Endothelial cell of hepatic sinusoid (primary cell): ENCODE measurements at regions not wholly inside any gene's neighbourhood (a gene's known extent, or its start where the extent isn't known, plus 50 kb on each side); places are given as distances from the start of the nearest gene placed in this dataset.

Experiments
- in situ Hi-C: cut with HindIII; loops from 2 replicates; pipeline ENCODE4 v1.10.0; 2017; ENCODE audit warnings: low sequenced_read_pairs

DNA sequence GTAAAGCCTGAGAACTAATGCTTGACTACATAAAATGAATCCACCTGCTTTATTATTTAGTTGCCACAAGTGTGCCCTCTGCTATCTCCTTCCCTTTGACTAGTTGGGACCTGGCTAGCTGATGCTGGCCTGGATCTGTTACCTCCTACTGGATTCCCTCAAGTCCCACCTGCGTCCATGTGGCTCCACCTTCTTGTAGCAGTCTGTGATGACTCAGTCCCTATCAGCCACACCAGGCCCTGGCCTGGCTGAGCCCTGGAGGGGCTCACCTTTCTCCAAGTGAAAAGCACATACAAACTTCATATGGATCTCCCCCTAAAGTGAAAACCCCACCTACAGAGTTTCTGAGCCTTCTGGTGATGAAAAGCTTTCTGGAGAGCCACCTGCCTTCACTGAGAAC, 611.4 kb downstream of the SEMA5A start:
- in situ Hi-C loops, result no loop called here

- in situ Hi-C loops, result loop anchor here (5.0 kb wide), 1 partner anchor 94 kb away; no protein-coding TSS in a partner anchor
Observed at GRCh38 chr5:8940934-8941333, 604.9 kb downstream of the SEMA5A start.

DNA sequence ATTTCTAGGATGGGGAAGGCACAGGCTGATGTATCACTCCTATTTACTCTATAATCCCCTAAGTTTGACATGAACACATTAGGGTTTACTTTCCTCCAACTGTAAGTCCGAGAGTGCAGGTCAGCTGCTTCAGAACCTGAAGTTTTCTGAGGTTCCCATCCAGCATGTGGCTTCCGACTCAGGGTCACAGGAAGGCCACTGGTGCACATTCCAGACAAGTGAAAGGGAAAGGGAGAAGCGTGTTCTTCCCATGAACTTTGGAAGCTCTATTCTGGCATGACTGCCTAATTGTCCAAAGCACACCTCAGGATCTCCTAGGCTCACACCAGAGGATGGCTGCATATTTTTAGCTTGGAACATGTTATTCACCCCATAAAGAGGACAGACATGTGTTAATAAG, 602.6 kb downstream of the SEMA5A start:
- in situ Hi-C loops, result loop anchor here (5.0 kb wide), 1 partner anchor 96 kb away; no protein-coding TSS in a partner anchor

DNA sequence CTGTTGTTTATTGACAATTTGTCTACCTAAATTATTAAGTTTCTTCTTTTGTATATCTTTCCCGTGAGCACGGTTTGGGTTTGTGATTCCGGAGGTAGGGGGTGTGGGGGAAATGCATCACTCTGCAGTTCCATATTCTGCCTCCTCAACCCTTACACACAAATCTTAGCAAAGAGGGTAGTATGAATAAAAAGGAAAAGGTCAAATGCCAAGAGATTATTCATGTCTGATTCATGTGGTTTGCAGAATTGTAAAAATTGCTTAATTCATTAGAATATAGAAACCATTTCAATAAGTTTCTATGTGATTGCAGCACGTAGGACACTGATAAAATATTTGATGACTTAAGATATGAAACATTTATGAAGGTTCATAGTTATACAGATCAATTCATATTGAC, 601.9 kb downstream of the SEMA5A start:
- in situ Hi-C loops, result loop anchor here (5.0 kb wide), 1 partner anchor 97 kb away; no protein-coding TSS in a partner anchor

- in situ Hi-C loops, result no loop called here
Observed at GRCh38 chr5:8945972-8946371, 599.9 kb downstream of the SEMA5A start.

GRCh38 chr5:8949908-8950307, 596.0 kb downstream of the SEMA5A start:
- in situ Hi-C loops, result no loop called here

DNA sequence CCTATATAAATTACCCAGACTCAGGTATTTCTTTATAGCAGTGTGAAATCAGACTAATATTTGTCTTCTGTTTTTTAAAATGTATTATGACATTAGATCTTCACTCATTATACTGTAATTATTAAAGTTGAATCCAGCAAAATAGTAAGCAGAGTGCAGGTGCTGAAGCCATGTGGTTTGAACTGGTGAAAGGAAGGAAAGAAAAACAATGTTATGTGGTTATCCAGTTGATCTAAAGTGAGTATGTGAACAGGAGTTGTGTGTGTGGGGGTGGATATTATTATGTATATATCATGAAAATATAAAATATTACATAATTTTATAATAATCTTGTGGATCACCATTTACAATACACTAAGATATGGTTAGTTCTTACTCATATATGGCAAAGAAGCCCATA, 593.7 kb downstream of the SEMA5A start:
- in situ Hi-C loops, result no loop called here

GRCh38 chr5:8953016-8953415, 592.9 kb downstream of the SEMA5A start:
- in situ Hi-C loops, result no loop called here

DNA sequence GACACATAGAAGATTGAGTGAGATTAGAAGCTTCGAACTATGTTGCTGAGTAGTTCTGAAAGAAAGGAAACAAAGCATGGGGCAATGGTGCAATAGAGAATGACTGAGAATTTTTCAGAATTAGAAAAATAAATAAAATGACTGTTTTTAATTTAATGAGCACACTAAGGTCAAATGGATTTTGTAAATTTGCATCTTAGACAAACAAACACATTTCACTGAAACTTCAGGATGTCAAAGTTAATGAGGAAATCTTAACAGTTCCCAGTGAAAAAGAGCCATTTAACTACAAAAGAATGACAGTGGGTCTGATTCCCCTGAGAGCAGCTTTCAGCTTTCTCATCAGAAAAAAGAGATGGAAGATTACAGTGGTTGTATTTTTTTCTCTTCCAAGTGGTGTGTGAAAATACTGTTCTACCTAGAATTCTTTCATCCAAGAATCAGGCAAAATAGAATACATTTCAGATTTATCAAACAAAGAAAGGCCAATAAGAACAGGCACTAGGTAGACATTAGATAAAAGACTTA, 591.9 kb downstream of the SEMA5A start:
- in situ Hi-C loops, result no loop called here

DNA sequence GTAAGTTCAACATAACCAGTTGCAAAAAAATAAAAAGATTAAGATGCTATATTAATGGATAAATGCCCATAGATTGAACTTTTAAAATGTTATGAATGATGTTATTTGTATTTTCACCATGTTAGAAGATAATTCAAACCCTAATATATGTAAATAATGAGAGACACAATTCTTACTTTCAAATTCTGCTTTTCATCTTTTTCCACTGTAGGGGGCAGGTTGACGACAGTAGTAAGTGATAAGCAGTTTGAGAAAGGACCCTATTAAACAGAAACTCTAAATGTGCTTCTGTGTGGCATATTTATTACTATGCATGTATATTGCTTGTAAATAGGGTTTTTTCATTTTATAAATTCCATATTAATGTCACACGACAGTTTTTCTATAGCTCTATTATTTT, 591.1 kb downstream of the SEMA5A start:
- in situ Hi-C loops, result no loop called here

DNA sequence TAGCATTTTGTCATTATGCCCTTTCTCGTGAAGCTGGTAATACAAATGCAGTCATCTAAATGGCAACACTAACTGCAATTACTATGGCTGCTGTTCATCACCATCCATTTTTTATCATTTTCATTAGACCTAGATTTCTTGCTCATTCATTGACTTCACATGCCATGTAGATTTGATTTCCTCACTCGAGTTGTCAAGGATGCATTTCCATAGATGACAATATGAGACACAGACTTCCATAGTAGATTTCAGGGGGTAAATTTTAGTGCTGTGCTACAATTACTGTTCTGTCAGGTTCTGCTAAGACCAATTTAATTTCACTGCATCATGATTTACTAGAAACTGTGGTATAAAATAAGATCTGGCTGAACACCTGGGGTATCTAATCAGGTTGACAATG, 589.2 kb downstream of the SEMA5A start:
- in situ Hi-C loops, result no loop called here

GRCh38 chr5:8958602-8959001, 587.3 kb downstream of the SEMA5A start:
- in situ Hi-C loops, result no loop called here

DNA sequence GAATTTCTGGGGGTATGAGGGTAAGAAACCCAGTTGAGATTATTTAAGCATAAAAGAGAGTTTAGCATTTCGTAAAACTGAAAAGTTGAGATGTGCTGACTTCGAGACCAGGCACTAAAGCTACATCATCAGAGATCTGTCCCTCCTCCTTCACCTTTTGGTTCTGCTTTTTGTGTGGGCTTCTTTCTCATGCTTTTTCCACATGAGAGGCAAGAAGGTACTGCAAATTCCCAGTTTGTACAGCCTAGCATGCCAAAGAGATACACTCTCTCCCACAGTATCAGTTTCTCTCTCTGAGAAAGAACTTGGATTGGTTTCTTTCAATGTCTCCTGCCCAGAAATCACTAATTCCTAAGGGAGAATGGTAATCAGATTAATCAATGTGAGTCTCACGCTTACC, 584.7 kb downstream of the SEMA5A start:
- in situ Hi-C loops, result no loop called here

GRCh38 chr5:8961956-8962355, 583.9 kb downstream of the SEMA5A start:
- in situ Hi-C loops, result no loop called here

- in situ Hi-C loops, result loop anchor here (5.0 kb wide), 1 partner anchor 66 kb away; no protein-coding TSS in a partner anchor
Observed at GRCh38 chr5:8981016-8981415, 564.9 kb downstream of the SEMA5A start.

DNA sequence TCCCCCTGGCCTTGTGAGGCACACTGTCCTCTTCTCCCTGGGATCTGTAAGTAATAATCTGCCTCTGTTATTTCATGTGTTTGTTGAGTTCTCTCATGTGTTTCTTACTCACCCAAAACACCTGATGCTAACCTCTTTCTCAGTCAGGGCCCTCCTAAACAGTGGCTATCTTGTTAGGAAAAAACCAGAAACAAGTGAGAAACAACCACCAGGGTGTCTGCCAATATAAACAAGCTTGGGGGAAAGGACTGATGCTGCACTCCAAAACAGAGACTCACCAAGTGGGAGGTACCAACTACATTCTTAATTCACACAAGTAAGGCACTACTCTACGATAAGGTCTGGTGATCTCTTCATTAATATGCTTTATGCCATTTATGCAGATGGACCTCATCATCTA, 564.4 kb downstream of the SEMA5A start:
- in situ Hi-C loops, result loop anchor here (5.0 kb wide), 1 partner anchor 66 kb away; no protein-coding TSS in a partner anchor

GRCh38 chr5:8984386-8984785, 561.5 kb downstream of the SEMA5A start:
- in situ Hi-C loops, result loop anchor here (5.0 kb wide), 1 partner anchor 63 kb away; no protein-coding TSS in a partner anchor
